NB4 (cell line): ENCODE measurements at regions not wholly inside any gene's neighbourhood (a gene's known extent, or its start where the extent isn't known, plus 50 kb on each side); places are given as distances from the start of the nearest gene placed in this dataset.

Source experiments
- DNase-seq: peaks from one replicate; pipeline ENCODE4 v3.0.0; 2010; ENCODE audit warnings: low read depth
- H3K4me3 ChIP-seq: one replicate; pipeline ENCODE4 v1.5.1; 2011; ENCODE audit warnings: mild to moderate bottlenecking, low read depth, low read length, moderate library complexity
- CTCF ChIP-seq: IDR thresholded peaks from one replicate; pipeline ENCODE4 v1.5.1; 2012; ENCODE audit warnings: low read depth, low read length
- MAX ChIP-seq: IDR thresholded peaks from 2 replicates; pipeline ENCODE4 v1.6.1; 2011; ENCODE audit warnings: low read depth, low read length
- MYC ChIP-seq: IDR thresholded peaks from 2 replicates; pipeline ENCODE4 v1.6.1; 2011; ENCODE audit warnings: low read depth, low read length
- POLR2A ChIP-seq: IDR thresholded peaks from 2 replicates; pipeline ENCODE4 v1.6.1; 2011; ENCODE audit warnings: mild to moderate bottlenecking; ENCODE audit not compliant: insufficient read length; ENCODE audit errors: extremely low read depth

GRCh38 chr15:38614621-38615020 lies 50.0 kb upstream of the RASGRP1 start:
- H3K4me3 ChIP-seq, result no peak overlapping the region
- TF ChIP-seq CTCF, result no peak
- no peak for TF ChIP-seq MAX
- DNase-seq, result no peak

- DNase-seq, result no peak
- no peak for TF ChIP-seq MAX
- no peak for TF ChIP-seq MYC
- TF ChIP-seq CTCF, result no peak
- no peak for TF ChIP-seq POLR2A
- H3K4me3 ChIP-seq, result no peak overlapping the region
These were observed 53.2 kb upstream of the RASGRP1 start for GRCh38 chr15:38617831-38618230.

- no peak for DNase-seq
- TF ChIP-seq CTCF, result no peak
- TF ChIP-seq POLR2A, result no peak
- no peak for TF ChIP-seq MYC
- TF ChIP-seq MAX, result no peak
- no peak overlapping the region for H3K4me3 ChIP-seq
These were observed 53.8 kb upstream of the RASGRP1 start for GRCh38 chr15:38618242-38618955.

GRCh38 chr15:38620098-38620497 lies 55.5 kb upstream of the RASGRP1 start:
- no peak for DNase-seq
- no peak overlapping the region for H3K4me3 ChIP-seq
- TF ChIP-seq MAX (no peak), CTCF (no peak), POLR2A (no peak), MYC (no peak)

GRCh38 chr15:38620851-38621594 lies 56.4 kb upstream of the RASGRP1 start:
- TF ChIP-seq MAX (no peak), CTCF (no peak), POLR2A (no peak), MYC (no peak)
- DNase-seq, result no peak
- H3K4me3 ChIP-seq, result no peak overlapping the region
